Astrocyte of the cerebellum (primary cell): ENCODE measurements at regions not wholly inside any gene's neighbourhood (a gene's known extent, or its start where the extent isn't known, plus 50 kb on each side); places are given as distances from the start of the nearest gene placed in this dataset.

ENCODE experiments used
- DNase-seq: peaks from one replicate; pipeline ENCODE4 v3.0.0-alpha.2; 2011; ENCODE audit warnings: low read depth
- H3K4me3 ChIP-seq: 2 replicates; pipeline ENCODE4 v1.5.1; 2011; ENCODE audit warnings: mild to moderate bottlenecking, low read depth, low read length, moderate library complexity
- in situ Hi-C: cut with HindIII; loops from 2 replicates; pipeline ENCODE4 v1.10.0; 2017; ENCODE audit warnings: low sequenced_read_pairs
- TF ChIP-seq, protein P1 (sequence below): IDR thresholded peaks from 2 replicates; pipeline ENCODE4 v1.5.1; 2012; ENCODE audit warnings: low read length, low read depth, moderate library complexity, mild to moderate bottlenecking; ENCODE audit errors: missing control alignments

DNA sequence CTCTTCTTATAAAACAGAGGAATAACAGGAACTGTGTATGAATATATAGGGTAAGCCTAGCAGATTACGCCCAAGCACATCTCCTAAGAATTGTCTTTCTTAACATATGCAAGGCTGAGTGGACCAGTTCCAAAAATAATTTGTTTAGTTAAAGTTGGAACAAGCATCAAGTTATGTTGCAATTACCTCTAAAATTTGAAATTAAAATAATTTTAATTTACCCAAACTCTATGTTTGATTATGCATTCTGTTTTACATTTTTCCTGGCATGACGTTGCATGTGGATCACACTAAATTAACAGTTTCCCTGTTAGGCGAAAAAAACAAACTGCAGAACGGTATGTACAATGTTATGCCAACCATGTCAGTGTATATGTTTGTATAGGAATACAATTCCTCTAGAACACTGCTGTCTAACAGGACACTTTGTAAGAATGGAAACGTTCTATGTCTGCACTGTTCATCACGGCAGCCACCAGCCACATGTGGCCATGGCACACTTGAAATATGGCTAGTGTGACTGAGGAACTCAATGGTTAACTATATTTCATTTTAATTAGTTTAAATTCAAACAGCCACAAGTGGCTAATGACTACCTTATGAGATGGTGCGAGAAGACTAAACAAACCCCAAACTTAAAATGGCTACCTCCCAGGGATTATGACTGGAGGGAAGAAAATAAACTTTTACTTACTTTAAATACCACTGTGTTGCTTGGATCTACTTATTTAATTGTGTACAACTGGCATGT is 281.1 kb upstream of the KLF14 start:
- no peak overlapping the region for H3K4me3 ChIP-seq
- DNase-seq = no peak
- TF ChIP-seq, protein P1, sequence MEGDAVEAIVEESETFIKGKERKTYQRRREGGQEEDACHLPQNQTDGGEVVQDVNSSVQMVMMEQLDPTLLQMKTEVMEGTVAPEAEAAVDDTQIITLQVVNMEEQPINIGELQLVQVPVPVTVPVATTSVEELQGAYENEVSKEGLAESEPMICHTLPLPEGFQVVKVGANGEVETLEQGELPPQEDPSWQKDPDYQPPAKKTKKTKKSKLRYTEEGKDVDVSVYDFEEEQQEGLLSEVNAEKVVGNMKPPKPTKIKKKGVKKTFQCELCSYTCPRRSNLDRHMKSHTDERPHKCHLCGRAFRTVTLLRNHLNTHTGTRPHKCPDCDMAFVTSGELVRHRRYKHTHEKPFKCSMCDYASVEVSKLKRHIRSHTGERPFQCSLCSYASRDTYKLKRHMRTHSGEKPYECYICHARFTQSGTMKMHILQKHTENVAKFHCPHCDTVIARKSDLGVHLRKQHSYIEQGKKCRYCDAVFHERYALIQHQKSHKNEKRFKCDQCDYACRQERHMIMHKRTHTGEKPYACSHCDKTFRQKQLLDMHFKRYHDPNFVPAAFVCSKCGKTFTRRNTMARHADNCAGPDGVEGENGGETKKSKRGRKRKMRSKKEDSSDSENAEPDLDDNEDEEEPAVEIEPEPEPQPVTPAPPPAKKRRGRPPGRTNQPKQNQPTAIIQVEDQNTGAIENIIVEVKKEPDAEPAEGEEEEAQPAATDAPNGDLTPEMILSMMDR = no peak
- in situ Hi-C loops = no loop called here

DNA sequence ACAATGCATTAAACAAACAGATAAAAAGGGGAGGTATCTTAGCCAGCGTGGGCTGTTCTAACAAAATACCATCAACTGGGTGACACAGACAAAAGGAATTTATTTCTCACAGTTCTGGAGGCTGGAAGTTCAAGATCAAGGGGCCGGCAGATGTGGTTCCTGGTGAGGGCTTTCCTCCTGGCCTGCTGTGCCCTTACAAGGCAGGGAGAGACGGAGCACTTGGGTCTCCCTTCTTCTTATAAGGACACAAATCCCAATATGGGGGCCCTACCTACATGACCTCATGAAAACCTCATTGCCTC is 281.6 kb upstream of the KLF14 start:
- no peak overlapping the region for H3K4me3 ChIP-seq
- DNase-seq = no peak
- in situ Hi-C loops = no loop called here
- TF ChIP-seq, protein P1 = no peak

DNA sequence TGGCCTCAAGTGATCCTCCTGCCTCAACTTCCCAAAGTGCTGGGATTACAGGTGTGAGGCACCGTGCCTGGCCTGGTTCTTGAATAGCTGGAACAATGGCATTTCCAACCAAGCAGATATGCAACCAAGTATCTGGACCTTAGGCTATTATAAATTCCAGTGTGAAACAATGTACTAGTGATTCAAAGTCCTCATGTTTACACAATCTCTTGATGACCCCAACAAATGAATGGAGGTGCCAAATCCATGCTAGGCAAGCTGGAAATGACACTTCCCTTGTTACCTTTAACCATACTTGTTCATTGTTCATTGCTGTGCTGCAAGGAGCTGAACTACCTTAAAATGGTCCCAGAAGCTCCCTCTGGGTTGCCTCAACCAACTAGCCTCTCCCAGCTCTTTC is 282.2 kb upstream of the KLF14 start:
- H3K4me3 ChIP-seq = no peak overlapping the region
- DNase-seq = no peak
- TF ChIP-seq, protein P1 = no peak
- in situ Hi-C loops = no loop called here

DNA sequence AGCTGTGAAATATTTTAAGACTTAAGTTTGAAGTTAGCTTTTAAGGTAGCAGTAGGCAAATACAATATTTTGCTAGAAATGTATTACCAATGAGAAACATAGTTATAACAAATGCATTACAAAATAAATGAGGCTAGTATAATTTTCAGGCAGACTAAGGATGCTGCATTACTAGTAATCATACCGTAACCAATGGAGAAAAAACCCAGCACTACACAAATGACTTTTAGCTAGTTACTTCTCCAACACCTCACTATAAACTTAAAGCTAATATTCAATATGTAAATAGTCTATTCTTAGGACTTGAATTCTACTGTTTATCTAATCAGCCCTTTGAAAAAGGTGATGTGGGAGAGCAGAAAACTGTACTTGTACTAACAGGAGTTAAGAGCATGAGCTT is 285.3 kb upstream of the KLF14 start:
- in situ Hi-C loops = no loop called here
- DNase-seq = no peak
- H3K4me3 ChIP-seq = no peak overlapping the region
- TF ChIP-seq, protein P1 = no peak

DNA sequence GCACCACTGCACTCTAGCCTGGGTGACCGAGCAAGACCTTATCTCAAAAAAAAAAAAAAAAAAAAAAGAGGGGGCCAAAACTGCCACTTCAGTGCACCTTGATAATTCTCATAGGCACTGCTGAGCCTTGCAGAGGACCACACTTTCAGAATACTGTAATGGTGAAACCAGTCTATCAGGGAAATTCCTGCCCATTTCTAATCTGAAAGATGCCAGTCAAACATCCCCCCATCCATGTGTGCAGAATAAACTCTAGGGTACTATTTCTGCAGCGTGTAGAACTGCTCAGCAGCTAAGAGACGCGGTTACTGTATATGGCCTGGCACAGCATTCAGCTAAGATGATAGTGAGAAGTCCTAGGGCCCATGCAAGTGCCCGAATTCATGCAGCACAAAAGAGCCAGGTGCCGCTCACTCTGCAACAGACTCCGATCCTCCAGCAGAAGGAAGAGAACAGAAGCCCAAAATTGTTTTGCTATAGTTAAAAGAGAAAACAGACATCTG is 286.8 kb upstream of the KLF14 start:
- DNase-seq = no peak
- no peak overlapping the region for H3K4me3 ChIP-seq
- TF ChIP-seq, protein P1 = no peak
- in situ Hi-C loops = no loop called here

DNA sequence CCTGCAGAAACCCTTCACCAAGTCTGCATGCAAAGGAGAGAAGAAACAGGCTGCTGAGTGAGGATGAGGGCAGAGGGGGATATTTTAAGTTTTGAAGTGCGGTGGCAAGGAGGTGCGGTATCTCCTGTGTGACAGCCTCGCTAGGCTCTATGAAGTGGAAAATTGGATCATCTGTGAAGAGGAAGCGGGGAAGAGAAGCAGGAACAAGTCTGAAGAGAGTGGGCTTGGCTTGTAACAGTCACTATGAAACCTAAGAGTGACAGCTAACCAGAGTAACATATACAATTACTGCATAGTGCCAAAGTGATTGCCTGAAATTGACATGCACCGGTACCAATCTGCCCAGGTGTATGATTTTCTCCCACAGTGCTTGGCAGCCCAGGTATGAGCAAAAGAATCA is 287.5 kb upstream of the KLF14 start:
- no peak for DNase-seq
- no peak overlapping the region for H3K4me3 ChIP-seq
- in situ Hi-C loops = no loop called here
- TF ChIP-seq, protein P1 = no peak
